ENCODE measurements at regions not wholly inside any gene's neighbourhood (a gene's known extent, or its start where the extent isn't known, plus 50 kb on each side); places are given as distances from the start of the nearest gene placed in this dataset.

DNA sequence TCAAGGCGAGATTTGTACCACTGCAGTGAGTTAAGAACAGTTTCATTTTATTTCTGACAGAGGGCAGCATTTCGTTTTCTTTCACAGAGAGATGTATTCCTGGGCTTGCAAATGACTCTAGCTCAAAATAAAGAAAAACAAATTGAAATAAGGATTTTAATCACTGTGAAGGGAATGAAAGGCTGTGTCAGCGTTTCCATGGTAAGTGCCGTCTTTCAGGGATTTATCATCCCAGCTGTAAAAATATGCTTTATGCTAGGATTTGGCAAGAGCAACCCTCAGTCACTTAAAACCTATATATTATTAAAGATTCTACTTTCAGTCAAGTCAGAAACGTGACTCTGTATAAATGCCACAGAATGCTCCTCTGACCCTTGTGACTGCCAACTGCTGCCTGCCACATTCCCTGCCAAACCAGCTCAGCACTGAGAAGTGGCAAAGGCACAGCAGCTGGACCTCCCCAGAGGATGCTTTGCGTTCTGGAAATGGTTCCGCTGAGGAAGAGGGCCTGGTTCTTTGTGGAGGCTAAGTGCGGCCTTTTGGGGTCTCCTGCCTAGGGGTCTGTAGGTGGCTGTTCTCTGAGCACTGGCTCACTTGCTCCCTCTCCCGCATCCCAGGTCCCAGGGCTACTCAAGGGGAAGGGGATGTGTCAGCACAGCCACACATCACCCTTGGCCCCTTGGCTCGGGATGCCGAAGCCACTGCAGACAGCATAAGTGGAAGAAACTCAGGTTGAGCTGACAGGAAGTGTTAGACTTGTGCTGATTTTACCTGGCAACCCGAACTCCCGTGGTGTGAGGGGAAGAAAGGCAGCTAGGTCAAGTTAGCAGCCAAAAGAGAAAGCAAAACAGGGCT is 56.6 kb upstream of the POMGNT2 start:
- DNase-seq (ENCODE audit: low read depth), result peak; percentile 58
- in situ Hi-C loops (cut with HindIII; ENCODE audit: low pct_unique_long_range_greater_than_20kb, low sequenced_read_pairs), result no loop called here

DNA sequence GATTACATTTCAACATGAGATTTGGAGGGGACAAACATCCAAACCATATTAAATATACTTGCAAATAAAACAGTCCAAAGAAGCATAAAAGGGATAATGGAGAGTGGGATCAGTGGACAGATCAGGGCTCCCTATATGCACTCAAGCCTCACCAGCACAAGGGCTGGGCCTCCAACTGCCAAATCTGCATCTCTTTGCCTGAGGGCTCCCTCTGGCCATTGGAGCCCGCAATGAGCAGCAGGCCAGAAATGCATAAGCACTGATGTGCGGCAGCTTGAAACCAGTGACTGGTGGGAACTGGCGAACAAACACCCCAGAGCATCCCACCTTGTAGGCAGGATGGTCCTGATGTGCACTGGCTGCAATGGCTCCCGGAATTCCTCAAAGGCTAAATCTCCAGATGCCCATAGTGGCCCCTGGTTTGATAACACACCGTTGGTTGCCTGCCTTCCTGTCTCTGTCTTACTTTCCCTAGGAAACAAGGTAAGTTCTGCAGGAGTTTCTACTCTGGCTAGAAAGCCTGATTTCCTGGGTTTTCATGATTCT is 55.9 kb upstream of the POMGNT2 start:
- peak; percentile 35 for DNase-seq (ENCODE audit: low read depth)
- in situ Hi-C loops (cut with HindIII; ENCODE audit: low pct_unique_long_range_greater_than_20kb, low sequenced_read_pairs), result no loop called here

DNA sequence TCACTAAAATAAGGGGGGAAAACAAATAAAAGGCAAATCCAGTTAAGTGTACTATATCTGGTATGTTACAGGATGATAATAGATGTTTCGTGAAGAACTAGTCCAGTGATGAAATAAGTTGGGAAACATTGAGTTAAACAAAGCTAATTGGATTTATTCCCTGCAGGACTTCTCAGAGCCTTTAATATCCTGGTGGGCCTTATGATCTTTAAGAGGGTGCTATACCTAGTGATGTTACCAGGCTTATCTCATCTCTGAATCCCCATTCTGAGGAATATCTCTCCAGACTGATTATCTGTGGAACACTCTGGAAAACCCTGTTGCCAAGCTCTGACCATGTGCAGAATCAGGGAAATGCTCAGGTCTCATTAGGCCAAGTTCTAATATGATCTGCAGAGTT is 54.8 kb upstream of the POMGNT2 start:
- DNase-seq (ENCODE audit: low read depth), result no peak
- in situ Hi-C loops (cut with HindIII; ENCODE audit: low pct_unique_long_range_greater_than_20kb, low sequenced_read_pairs), result no loop called here

DNA sequence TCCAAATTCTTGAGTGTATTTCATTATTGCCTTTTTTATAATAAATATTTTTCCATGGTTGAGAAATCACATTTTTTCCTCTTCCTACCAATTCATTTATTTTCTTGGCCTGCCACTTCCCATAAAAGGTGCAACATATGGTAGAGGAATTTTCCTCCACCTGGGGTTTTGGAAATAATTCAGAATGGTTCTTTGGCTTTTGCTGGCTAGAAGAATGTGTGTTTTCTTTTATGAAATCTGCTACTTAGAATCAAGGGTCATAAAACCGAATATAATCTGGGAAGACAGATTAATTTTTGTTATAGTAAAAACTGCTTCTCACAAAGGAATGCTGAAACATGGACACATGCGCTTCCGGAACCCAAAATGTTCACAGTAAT is 54.0 kb upstream of the POMGNT2 start:
- DNase-seq (ENCODE audit: low read depth), result no peak
- in situ Hi-C loops (cut with HindIII; ENCODE audit: low pct_unique_long_range_greater_than_20kb, low sequenced_read_pairs), result no loop called here

DNA sequence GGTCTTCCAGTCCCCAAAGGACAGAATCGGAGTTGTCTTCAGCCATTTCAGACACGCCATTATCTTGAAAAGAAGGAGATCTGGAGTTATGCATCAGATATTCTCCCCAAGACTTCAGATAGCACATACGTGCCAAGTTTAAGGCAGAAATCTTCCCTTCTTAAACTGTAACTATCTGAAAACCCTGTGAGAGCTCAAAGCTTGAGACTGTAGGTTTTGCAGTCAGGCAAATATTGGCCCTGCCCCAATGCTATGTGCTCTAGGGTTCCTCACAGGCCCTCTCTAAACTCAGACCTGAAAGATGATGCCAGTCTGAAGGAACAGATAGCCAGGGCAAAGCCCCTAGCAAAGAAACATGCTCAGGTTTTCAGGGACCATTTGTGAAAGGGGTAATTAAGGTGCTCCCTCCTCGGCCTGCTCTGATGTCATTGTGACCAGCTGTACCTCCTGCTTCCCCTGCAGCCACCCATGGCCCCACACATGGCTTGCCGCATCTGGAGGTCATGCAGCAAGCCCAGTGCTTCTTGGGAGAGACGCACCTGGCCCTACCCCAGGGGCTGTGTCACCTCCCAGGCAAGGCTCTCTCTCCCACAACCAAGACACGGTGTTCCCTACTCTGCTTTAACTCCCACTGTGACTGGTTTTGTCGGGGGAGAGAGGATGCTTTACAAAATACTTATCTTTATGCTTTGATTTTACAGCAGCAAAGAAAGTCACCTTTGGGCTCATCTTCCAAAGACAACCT is 53.4 kb upstream of the POMGNT2 start:
- in situ Hi-C loops (cut with HindIII; ENCODE audit: low pct_unique_long_range_greater_than_20kb, low sequenced_read_pairs), result no loop called here
- DNase-seq (ENCODE audit: low read depth), result no peak

DNA sequence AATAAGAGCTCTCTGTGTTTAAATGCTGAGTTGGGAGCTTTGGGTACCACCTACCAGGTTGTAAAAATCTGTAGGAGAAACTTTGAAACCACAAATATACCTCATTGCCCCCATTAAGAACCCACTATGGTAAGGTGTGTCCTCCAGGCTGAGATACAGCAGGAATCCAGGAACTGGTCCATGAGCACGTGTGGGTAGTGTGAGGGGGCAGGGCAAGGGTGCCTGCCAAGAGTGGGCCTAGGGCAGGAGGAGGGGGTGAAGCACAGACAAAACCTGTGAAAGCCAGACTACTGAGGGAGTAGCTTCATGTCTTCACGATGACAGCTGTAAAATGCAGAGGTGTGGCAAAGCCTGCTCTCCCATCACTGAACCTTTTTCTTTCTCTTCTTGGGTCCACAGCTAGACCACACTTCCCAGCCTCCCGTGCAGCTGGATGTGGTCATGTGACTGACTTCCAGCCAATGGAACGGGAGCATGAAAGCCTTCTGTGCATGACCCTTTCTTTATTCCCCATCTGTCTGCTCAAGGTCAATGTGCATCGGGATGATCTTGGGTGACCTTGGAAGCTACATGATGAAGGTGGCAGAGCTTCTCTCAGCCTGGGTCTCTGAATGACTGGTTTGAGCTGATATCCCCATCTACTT is 51.1 kb upstream of the POMGNT2 start:
- in situ Hi-C loops (cut with HindIII; ENCODE audit: low pct_unique_long_range_greater_than_20kb, low sequenced_read_pairs), result no loop called here

DNA sequence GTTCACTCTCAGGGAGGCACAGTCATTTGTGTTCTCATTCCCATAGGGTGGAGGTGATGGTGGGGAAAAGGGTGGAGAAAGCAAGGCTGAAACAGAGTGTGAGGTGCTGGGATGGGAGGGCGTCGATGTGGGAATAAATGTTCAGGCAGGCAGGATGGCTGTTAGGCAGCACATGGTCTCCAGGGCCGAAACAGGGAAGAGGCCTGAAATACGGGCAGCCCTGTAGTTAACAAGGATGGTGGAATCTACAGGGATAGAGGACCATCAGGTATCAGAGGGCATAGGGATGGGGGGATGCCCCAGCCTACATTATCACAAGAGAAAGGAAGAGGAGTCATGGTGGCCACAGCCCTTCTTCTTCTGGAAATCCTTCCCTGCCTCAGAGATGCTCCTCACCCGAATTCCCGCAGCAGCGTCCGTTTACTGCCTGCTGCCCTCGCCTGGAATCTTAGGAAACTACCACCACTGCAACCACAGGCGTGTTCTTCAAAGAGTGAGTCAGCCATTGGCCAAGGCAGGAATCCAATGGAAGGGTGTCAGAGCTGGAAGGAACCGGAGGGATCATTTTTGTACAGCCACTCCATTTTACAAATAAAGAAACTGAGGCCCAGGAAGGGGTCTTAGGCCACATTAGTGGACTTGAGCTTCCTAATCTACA is 49.7 kb upstream of the POMGNT2 start:
- in situ Hi-C loops (cut with HindIII; ENCODE audit: low pct_unique_long_range_greater_than_20kb, low sequenced_read_pairs), result no loop called here
- DNase-seq (ENCODE audit: low read depth), result peak; percentile 44

More for the DNA sequence above, 51.1 kb upstream of the POMGNT2 start:
- no peak for DNase-seq (ENCODE audit: low read depth)

Data from Caki2 (cell line).